C4-2B (cell line): ENCODE measurements at regions not wholly inside any gene's neighbourhood (a gene's known extent, or its start where the extent isn't known, plus 50 kb on each side); places are given as distances from the start of the nearest gene placed in this dataset.

ENCODE experiments used
- ZFX ChIP-seq: fragments of 450-650 bp; IDR thresholded peaks from 2 replicates; pipeline ENCODE4 v1.6.1; 2017
- TF ChIP-seq, protein P1 (sequence below): fragments of 450-650 bp; conservative IDR thresholded peaks from 2 replicates; pipeline ENCODE4 v1.5.1; 2017; ENCODE audit warnings: mild to moderate bottlenecking

DNA sequence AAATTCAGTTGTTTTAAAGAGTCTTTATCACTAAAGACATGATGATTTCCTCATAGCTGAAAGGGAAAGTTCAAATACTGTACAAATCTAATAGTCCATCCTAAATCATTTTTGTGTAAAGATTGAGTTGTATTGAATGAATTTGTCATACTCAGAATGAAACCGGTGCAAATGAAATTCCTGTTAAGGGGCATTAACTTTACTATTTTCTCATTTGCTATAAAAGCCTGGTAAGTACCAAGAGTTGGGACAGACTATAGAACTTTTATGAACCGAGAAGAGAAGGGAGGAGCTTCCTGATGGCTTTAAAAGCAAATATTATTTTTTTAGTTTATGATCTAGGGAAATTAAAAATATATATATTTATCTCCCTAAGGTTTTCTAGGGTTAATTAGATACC is 260.0 kb upstream of the AKR1E2 start:
- TF ChIP-seq, protein P1, sequence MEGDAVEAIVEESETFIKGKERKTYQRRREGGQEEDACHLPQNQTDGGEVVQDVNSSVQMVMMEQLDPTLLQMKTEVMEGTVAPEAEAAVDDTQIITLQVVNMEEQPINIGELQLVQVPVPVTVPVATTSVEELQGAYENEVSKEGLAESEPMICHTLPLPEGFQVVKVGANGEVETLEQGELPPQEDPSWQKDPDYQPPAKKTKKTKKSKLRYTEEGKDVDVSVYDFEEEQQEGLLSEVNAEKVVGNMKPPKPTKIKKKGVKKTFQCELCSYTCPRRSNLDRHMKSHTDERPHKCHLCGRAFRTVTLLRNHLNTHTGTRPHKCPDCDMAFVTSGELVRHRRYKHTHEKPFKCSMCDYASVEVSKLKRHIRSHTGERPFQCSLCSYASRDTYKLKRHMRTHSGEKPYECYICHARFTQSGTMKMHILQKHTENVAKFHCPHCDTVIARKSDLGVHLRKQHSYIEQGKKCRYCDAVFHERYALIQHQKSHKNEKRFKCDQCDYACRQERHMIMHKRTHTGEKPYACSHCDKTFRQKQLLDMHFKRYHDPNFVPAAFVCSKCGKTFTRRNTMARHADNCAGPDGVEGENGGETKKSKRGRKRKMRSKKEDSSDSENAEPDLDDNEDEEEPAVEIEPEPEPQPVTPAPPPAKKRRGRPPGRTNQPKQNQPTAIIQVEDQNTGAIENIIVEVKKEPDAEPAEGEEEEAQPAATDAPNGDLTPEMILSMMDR = no peak
- no peak for TF ChIP-seq ZFX
